IMR-90 (cell line): ENCODE measurements at regions not wholly inside any gene's neighbourhood (a gene's known extent, or its start where the extent isn't known, plus 50 kb on each side); places are given as distances from the start of the nearest gene placed in this dataset.
"Not testable (repeated sequence)": the region's sequence is repeated elsewhere in the genome, so short reads cannot be mapped to it uniquely, and the experiment has no call there.

ENCODE experiments used
- ATAC-seq: fragments of 200-7000 bp; cut with Tn5 transposase; 2 replicates; pipeline ENCODE4 v1.9.1; 2020; ENCODE audit warnings: low read depth, mild to moderate bottlenecking, moderate library complexity
- BruUV-seq: library from RNA; stranded (reverse); fragments of 400-500 nt; replicated peaks from 2 replicates; lab custom pipeline; 2021; lab: Mats Ljungman, UMichigan
- CTCF ChIA-PET: fragments of 300-600 bp; formaldehyde crosslinking; extraction: SDS; loops from one replicate; lab custom pipeline; 2021; ENCODE audit warnings: antibody characterized with exemption; lab: Yijun Ruan, JAX
- POLR2A ChIA-PET: fragments of 300-600 bp; sonication (Branson Sonifier 250); formaldehyde crosslinking; loops from one replicate; lab custom pipeline; 2022; ENCODE audit warnings: antibody characterized with exemption; ENCODE audit not compliant: unreplicated experiment; lab: Charles Lee
- DNase-seq: peaks from one replicate; pipeline ENCODE4 v3.0.0; 2013
- H2AFZ ChIP-seq: replicated peaks from 2 replicates; pipeline ENCODE3; 2013; ENCODE audit warnings: low read length, mild to moderate bottlenecking; ENCODE audit not compliant: poor library complexity
- H2AK5ac ChIP-seq: 2 replicates; pipeline ENCODE4 v1.6.1; 2013; ENCODE audit warnings: low read depth, low read length, inconsistent platforms
- H2AK9ac ChIP-seq: replicated peaks from 2 replicates; pipeline ENCODE3; 2013; ENCODE audit warnings: mild to moderate bottlenecking, low read depth, low read length, moderate library complexity; ENCODE audit not compliant: poor library complexity
- H2BK120ac ChIP-seq: 2 replicates; pipeline ENCODE4 v1.6.1; 2013; ENCODE audit warnings: low read depth, low read length, inconsistent platforms
- H2BK15ac ChIP-seq: 3 replicates; pipeline ENCODE4 v1.6.1; 2013; ENCODE audit warnings: low read depth, low read length, inconsistent platforms
- H2BK20ac ChIP-seq: 2 replicates; pipeline ENCODE4 v1.6.1; 2013; ENCODE audit warnings: low read depth, mild to moderate bottlenecking, inconsistent platforms, low read length, moderate library complexity
- H2BK5ac ChIP-seq: 2 replicates; pipeline ENCODE4 v1.6.1; 2013; ENCODE audit warnings: mild to moderate bottlenecking, low read depth, low read length, inconsistent platforms; ENCODE audit not compliant: poor library complexity, severe bottlenecking
- H3K14ac ChIP-seq: replicated peaks from 2 replicates; pipeline ENCODE4 v1.6.1; 2013; ENCODE audit warnings: low read depth, low read length, inconsistent platforms
- H3K18ac ChIP-seq: 2 replicates; pipeline ENCODE4 v1.6.1; 2013; ENCODE audit warnings: low read depth, low read length, control low read depth
- H3K23ac ChIP-seq: 2 replicates; pipeline ENCODE4 v1.6.1; 2013; ENCODE audit warnings: low read depth, low read length, inconsistent platforms
- H3K27ac ChIP-seq: 2 replicates; pipeline ENCODE4 v1.5.1; 2013; ENCODE audit warnings: mild to moderate bottlenecking, control low read depth, low read length; ENCODE audit not compliant: insufficient read depth
- H3K27me3 ChIP-seq: 2 replicates; pipeline ENCODE4 v1.6.1; 2013; ENCODE audit warnings: low read length; ENCODE audit not compliant: control insufficient read depth, insufficient read depth
- H3K36me3 ChIP-seq: 2 replicates; pipeline ENCODE4 v1.6.1; 2013; ENCODE audit warnings: low read length, mixed read lengths; ENCODE audit not compliant: control insufficient read depth, insufficient read depth
- H3K4ac ChIP-seq: 2 replicates; pipeline ENCODE4 v1.6.1; 2013; ENCODE audit warnings: low read depth, low read length, inconsistent platforms
- H3K4me1 ChIP-seq: 2 replicates; pipeline ENCODE4 v1.6.1; 2013; ENCODE audit warnings: low read length, mixed read lengths; ENCODE audit not compliant: control insufficient read depth, insufficient read depth
- H3K4me2 ChIP-seq: 2 replicates; pipeline ENCODE4 v1.6.1; 2013; ENCODE audit warnings: low read depth, mild to moderate bottlenecking, control low read depth, low read length, moderate library complexity
- H3K4me3 ChIP-seq: 2 replicates; pipeline ENCODE4 v1.5.1; 2013; ENCODE audit warnings: low read depth, mild to moderate bottlenecking, control low read depth, low read length, moderate library complexity; ENCODE audit not compliant: insufficient read depth
- H3K56ac ChIP-seq: 2 replicates; pipeline ENCODE4 v1.6.1; 2013; ENCODE audit warnings: low read length, inconsistent platforms; ENCODE audit not compliant: insufficient read depth; ENCODE audit errors: extremely low read depth
- H3K79me1 ChIP-seq, 2 experiments: 2 replicates each; pipeline ENCODE4 v1.6.1; 2013; ENCODE audit warnings: low read length in 2 of 2, inconsistent platforms in 1 of 2, low read depth in 1 of 2
- H3K9ac ChIP-seq: 2 replicates; pipeline ENCODE4 v1.6.1; 2013; ENCODE audit warnings: low read depth, low read length, control low read depth
- H3K9me1 ChIP-seq: 2 replicates; pipeline ENCODE4 v1.6.1; 2013; ENCODE audit warnings: low read length, inconsistent platforms; ENCODE audit not compliant: insufficient read depth
- H3K9me3 ChIP-seq: 2 replicates; pipeline ENCODE4 v1.6.1; 2013; ENCODE audit warnings: low read length; ENCODE audit not compliant: control insufficient read depth, insufficient read depth
- H4K20me1 ChIP-seq: 2 replicates; pipeline ENCODE4 v1.6.1; 2013; ENCODE audit warnings: low read length, inconsistent platforms; ENCODE audit not compliant: insufficient read depth
- H4K5ac ChIP-seq: 2 replicates; pipeline ENCODE4 v1.6.1; 2013; ENCODE audit warnings: mild to moderate bottlenecking, low read depth, low read length, control low read depth
- H4K8ac ChIP-seq, 2 experiments: 2 replicates each; pipeline ENCODE4 v1.6.1; 2013; ENCODE audit warnings: low read depth in 2 of 2, low read length in 2 of 2, control low read depth in 1 of 2, inconsistent platforms in 1 of 2
- H4K91ac ChIP-seq: 2 replicates; pipeline ENCODE4 v1.6.1; 2013; ENCODE audit warnings: low read depth, low read length, inconsistent platforms; ENCODE audit not compliant: insufficient read depth
- WGBS, 2 experiments: methylation state at CpG; one replicate each; pipeline versions ENCODE4 v1.1.5 to v1.1.7; 2013; ENCODE audit warnings: missing lambda C conversion rate in 2 of 2; ENCODE audit not compliant: insufficient read length in 1 of 2; ENCODE audit errors: extremely low coverage in 2 of 2; 5-methylcytosine and 5-hydroxymethylcytosine counted together
- dilution Hi-C: fragments of 300-500 bp; cut with HindIII; formaldehyde crosslinking; loops from one replicate; pipeline ENCODE4 v1.14.3; 2018; ENCODE audit warnings: low sequenced_read_pairs; ENCODE audit not compliant: unreplicated experiment
- in situ Hi-C: fragments of 300-500 bp; cut with MboI; formaldehyde crosslinking; loops from 3 replicates; pipeline ENCODE4 v1.14.3; 2019; ENCODE audit warnings: low sequenced_read_pairs, inconsistent platforms, mixed read lengths
- intact Hi-C: fragments of 100-400 bp; cut with micrococcal nuclease; formaldehyde crosslinking; loops from 2 replicates; pipeline ENCODE4 v1.10.0; 2022

- H3K36me3 ChIP-seq, H2BK20ac ChIP-seq, H3K4me3 ChIP-seq, H2BK15ac ChIP-seq, H3K9ac ChIP-seq, H2AK9ac ChIP-seq, H3K23ac ChIP-seq, H4K20me1 ChIP-seq, BruUV-seq, H2BK5ac ChIP-seq, H3K9me3 ChIP-seq, POLR2A ChIA-PET, H2AFZ ChIP-seq, H3K27me3 ChIP-seq, H3K4ac ChIP-seq, DNase-seq, H3K56ac ChIP-seq, H4K8ac ChIP-seq, H3K14ac ChIP-seq, H3K9me1 ChIP-seq, CTCF ChIA-PET, H3K4me1 ChIP-seq, H3K27ac ChIP-seq, H3K4me2 ChIP-seq, in situ Hi-C loops, dilution Hi-C loops, H4K91ac ChIP-seq, ATAC-seq, H2BK120ac ChIP-seq, H2AK5ac ChIP-seq, intact Hi-C loops, H3K79me1 ChIP-seq, H4K5ac ChIP-seq, H3K18ac ChIP-seq: not testable (repeated sequence)
- no CpG with 5 or more reads among the region's 10 CpGs for WGBS, 2 experiments
These were observed 85.2 kb upstream of the FOXP2 start for GRCh38 chr7:114329458-114329857.
